Breast epithelium (tissue), 3 donors: ENCODE measurements at regions not wholly inside any gene's neighbourhood (a gene's known extent, or its start where the extent isn't known, plus 50 kb on each side); places are given as distances from the start of the nearest gene placed in this dataset.

Source experiments
- POLR2A ChIP-seq: fragments of 450-650 bp; IDR thresholded peaks from one replicate; pipeline ENCODE4 v1.6.1; 2016; ENCODE audit warnings: antibody characterized with exemption, mild to moderate bottlenecking, moderate library complexity
- POLR2AphosphoS5 ChIP-seq, 3 donors: sonication (generic); formaldehyde crosslinking; IDR thresholded peaks; one replicate each; pipeline ENCODE4 v1.6.1; 2017; ENCODE audit warnings: antibody characterized with exemption in 3 of 3
- TF ChIP-seq, protein P1 (sequence below), 3 donors: fragments of 450-650 bp; IDR thresholded peaks; one replicate each; pipeline ENCODE4 v1.5.1; 2016 to 2017; ENCODE audit warnings: antibody characterized with exemption in 3 of 3, mild to moderate bottlenecking in 3 of 3, moderate library complexity in 3 of 3

DNA sequence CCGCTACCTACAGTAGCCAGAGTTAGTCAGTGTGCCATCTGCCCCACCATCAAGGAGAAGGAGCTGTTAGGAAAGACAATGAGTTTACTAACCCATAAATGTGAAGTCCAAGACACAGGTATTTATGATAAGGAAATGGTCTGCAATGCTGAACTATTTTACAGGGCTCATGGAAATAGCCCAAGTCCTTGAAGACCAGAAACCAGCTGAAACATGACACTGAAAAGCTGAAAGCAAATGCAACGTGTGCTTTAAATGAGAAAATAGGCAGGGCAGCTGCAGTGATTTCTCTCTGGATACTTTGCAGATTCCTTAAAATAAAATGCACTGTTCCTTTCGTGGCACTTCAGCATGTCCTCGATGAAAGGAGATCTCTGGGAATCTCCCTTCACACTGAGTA, 256.4 kb upstream of the TCF4 start:
- TF ChIP-seq, protein P1, sequence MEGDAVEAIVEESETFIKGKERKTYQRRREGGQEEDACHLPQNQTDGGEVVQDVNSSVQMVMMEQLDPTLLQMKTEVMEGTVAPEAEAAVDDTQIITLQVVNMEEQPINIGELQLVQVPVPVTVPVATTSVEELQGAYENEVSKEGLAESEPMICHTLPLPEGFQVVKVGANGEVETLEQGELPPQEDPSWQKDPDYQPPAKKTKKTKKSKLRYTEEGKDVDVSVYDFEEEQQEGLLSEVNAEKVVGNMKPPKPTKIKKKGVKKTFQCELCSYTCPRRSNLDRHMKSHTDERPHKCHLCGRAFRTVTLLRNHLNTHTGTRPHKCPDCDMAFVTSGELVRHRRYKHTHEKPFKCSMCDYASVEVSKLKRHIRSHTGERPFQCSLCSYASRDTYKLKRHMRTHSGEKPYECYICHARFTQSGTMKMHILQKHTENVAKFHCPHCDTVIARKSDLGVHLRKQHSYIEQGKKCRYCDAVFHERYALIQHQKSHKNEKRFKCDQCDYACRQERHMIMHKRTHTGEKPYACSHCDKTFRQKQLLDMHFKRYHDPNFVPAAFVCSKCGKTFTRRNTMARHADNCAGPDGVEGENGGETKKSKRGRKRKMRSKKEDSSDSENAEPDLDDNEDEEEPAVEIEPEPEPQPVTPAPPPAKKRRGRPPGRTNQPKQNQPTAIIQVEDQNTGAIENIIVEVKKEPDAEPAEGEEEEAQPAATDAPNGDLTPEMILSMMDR (IDR thresholded peaks at IDR 0.05): no peak
- TF ChIP-seq POLR2A: no peak
- no peak for TF ChIP-seq POLR2AphosphoS5 (IDR thresholded peaks at IDR 0.05)
